DMS 273 (cell line): ENCODE measurements at regions not wholly inside any gene's neighbourhood (a gene's known extent, or its start where the extent isn't known, plus 50 kb on each side); places are given as distances from the start of the nearest gene placed in this dataset.
"Not testable (repeated sequence)": the region's sequence is repeated elsewhere in the genome, so short reads cannot be mapped to it uniquely, and the experiment has no call there.

ENCODE experiments used
- DNase-seq: peaks from one replicate; lab custom pipeline; 2025; ENCODE audit not compliant: unreplicated experiment; lab: John Stamatoyannopoulos, UW

DNA sequence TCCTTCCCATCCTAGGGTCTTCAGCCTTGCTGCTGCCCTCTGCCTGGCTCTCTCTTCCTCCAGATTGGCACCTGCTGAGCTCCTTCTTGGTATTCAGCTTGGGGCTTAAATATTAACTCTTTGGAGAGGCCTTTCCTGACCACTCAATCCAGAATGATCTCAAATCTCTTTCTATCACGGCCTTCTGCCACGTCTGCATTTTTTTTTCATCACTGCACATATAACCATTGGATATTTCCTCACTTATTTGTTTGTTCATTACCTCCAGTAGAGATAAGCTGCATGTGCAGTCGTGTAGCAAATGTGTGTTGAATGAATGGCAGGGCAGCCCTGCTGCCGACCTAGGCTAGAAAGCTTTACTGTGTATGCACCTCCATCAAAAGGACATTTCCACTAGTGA, 51.6 kb upstream of the MPP7 start:
- DNase-seq, result no peak

GRCh38 chr10:28355376-28355775, 52.5 kb upstream of the MPP7 start:
- DNase-seq, result no peak

GRCh38 chr10:28359334-28359733, 56.5 kb upstream of the MPP7 start:
- no peak for DNase-seq

- DNase-seq, result no peak
Observed at GRCh38 chr10:28360175-28360574, 57.3 kb upstream of the MPP7 start.

GRCh38 chr10:28363376-28363775, 60.5 kb upstream of the MPP7 start:
- DNase-seq, result no peak

DNA sequence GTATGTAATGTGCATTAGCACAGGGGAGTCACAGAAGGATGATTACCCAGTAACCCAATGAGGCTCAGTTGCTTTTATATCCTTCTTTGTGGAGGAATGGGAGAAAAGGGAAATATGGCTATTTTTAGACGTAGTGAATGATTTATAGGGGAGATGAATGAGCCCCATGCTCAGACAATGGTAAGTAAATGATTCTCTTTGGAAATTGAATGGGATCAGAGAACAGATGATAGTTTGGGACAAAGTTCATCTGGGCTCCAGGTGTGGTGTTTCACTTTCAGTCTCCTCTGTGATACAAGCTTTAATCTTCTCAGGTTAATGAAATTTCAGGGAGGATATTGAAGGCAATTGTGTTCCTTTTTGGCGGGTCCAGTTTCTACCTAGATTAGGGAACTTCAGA, 63.0 kb upstream of the MPP7 start:
- DNase-seq, result no peak

DNA sequence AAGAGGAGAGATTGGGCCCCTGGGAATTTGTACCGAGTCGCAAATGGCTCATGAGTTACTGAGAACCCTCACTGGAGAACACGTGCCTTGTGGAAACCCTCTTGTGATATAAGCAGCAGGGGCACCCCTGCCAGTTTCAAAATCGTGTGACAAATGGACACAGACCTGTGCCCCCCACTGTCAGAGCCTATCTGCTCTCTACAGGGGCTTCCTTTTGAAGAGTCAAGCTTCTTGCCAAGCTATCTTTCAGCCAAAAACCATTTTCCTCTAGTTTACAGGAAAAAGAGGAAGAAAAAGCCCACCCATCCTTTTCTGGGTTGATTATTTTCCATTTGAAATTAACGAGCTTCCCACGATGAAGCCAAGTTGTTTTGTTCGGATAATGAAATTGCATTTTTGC, 64.1 kb upstream of the MPP7 start:
- DNase-seq, result no peak

DNA sequence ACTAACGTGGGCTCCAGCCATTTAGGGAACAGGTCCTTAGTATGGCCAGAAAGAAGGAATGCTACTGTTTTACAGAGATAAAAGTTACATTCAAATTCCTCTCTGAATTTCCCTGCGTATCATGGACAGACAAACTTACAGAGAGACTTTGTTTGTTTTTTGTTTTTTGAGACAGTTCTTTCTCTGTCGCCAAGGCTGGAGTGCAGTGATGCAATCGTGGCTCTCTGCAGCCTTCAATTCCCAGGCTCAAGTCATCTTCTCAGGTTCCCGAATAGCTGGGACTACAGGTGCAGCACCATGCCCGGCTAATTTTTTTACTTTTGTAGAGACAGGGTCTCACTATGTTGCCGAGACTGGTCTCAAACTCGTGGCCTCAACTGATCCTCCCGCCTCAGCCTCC, 64.5 kb upstream of the MPP7 start:
- DNase-seq, result no peak

- DNase-seq, result peak; percentile 22
Observed at GRCh38 chr10:28367929-28368484, 65.1 kb upstream of the MPP7 start.

DNA sequence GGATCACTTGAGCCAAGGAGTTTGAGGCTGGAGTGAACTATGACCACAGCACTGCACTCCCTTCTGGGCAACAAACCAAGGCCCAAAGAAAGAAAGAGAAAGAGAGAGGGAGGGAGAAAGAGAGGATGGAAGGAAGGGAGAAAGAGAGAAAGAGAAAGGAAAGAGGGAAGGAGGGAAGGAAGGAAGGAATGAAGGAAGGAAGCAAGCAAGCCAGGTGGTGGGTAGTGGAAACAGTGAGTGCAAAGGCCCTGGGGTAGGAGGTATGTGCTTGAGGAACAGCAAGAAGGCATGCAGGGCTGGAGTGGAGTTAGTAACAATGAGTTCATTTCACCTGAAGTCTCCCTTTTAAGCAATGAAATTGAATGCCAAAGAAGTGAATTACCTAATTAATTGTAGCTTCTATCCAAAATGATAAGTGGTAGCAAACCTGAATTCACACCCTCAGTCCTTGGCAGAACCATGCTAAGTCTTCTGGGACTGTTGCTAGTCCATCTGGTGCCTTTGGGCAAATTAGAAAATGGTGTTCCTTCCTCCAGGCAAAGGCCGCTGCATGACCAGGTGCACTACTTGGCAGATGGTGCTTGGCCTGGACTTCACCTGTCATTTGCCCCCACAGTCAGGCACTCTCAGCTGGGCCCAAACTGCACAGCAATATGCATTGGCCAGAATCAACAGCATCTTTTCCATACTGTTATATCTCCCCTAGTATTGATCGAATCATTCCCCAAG, 67.4 kb upstream of the MPP7 start:
- no peak for DNase-seq

- not testable (repeated sequence) for DNase-seq
Observed at GRCh38 chr10:28371638-28372037, 68.8 kb upstream of the MPP7 start.

DNA sequence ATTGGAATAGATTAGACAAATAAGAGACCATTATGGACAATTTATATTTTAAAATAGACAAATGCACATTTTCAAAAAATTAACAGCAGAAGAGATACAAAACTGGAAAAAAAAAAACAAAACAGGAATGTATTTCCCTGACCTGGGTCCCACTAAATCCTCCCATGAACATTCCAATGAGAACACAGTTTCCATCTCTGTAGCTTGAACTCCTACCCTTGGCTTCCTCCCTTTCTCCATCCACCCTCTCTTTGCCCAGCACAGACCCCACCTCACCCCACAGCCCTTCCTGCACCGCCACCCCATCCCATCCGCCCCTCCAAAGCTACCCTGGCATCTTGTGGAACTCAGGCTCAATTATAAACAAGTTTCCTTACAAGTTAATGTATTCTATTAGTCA, 71.2 kb upstream of the MPP7 start:
- DNase-seq, result no peak

DNA sequence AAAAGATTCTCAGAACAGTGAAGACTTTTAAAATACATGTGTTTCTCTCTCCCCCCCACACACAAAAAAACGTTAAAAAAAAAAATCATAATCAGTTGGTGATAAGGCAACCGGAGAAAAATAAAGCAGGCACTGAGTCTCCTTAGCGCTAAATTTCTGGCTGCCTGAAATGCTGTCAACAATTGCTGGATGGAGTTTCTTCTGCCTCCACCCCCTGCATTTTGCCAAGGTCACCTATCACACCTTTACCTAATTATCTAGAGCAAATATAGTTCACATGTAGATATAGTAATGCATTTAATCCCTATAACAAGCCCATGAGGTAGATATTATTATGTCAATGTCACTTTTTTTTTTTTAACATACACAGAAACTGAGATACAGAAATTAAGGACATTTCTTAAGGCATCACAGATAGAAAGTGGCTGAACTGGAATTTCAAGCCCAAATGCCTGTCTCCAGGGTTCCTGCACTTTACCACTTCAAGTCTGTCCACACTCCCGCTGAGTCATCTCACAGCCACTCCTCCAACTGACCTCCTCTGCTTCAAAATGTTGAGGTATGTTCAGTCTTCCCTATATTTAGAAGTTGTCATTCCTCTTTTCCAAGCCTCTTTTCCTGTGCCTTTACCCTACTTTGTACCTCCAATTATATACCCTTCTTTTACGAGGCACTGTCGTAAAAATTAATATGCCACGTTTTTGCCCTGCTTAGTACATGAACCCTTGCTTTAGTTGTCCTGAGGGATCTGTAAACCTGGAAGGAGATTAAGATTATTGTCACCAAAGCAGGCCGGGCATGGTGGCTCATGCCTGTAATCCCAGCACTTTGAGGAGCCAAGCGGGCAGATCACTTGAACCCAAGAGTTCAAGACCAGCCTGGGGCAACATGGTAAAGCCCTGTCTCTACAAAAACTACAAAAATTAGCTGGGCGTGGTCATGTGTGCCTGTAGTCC, 72.8 kb upstream of the MPP7 start:
- no peak for DNase-seq

- DNase-seq, result no peak
Observed at GRCh38 chr10:28378986-28379585, 76.2 kb upstream of the MPP7 start.

DNA sequence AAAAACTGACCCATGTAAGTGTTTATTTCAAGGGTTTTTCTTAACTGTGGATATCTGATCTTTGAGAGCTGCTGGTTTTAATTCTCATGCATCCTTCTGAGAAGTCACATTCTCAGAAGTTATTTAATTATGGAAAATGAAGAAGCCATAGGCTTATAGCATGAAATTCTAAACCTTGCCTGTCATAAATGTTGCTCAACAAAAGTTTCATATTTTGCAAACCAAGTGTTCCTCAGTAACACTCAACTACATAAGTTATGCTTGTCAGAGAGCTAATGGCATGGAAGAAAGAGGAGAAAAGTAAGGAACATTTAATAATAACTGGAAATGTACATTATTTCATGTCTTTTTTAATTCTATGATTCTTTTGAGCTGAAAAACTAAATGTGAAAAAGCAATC, 78.6 kb upstream of the MPP7 start:
- DNase-seq, result no peak

GRCh38 chr10:28381903-28382347, 79.1 kb upstream of the MPP7 start:
- peak; percentile 87 for DNase-seq

GRCh38 chr10:28382525-28383269, 79.8 kb upstream of the MPP7 start:
- peak; percentile 7 for DNase-seq

DNA sequence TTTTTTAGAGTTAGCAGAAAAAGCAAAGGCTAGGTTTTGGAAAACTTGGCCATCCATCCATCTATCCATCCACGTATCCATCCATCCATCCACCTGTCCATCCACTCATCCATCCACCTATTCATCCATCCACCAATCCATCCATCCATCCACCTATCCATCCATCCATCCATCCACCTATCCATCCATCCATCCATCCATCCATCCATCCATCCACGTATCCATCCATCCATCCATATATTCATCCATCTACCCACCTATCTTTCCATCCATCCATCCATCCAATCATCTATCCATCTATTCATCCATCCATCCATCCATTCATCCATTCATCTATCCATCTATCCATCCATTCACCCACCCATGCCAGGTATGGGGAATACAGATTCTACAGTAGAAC, 81.7 kb upstream of the MPP7 start:
- no peak for DNase-seq

GRCh38 chr10:28385748-28386502, 83.1 kb upstream of the MPP7 start:
- peak; percentile 4 for DNase-seq

DNA sequence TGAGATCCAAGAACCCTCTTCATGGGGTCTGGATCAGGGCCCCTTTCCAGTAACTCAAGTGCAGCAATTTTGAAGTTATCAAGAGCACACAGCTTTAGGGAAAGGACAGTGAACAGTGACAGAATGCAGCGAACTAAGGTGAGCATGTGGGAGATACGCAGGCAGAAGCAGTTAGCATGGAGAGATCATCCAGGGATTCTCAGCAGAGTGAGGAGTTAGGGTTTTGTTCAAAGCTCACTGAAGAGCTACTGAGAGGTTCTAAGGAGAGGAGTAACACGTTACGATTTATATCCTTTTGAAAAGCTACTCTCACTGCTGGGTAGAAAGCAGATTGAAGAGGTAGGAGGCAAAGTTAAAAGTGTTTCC, 83.6 kb upstream of the MPP7 start:
- no peak for DNase-seq
